HG02588 (cell line): ENCODE measurements at regions not wholly inside any gene's neighbourhood (a gene's known extent, or its start where the extent isn't known, plus 50 kb on each side); places are given as distances from the start of the nearest gene placed in this dataset.
"Not testable (repeated sequence)": the region's sequence is repeated elsewhere in the genome, so short reads cannot be mapped to it uniquely, and the experiment has no call there.

Experiments used
- ATAC-seq: cut with Tn5 transposase; IDR thresholded peaks from one replicate; pipeline ENCODE4 v1.9.1; 2021; ENCODE audit warnings: mild to moderate bottlenecking, moderate library complexity; ENCODE audit not compliant: unreplicated experiment

DNA sequence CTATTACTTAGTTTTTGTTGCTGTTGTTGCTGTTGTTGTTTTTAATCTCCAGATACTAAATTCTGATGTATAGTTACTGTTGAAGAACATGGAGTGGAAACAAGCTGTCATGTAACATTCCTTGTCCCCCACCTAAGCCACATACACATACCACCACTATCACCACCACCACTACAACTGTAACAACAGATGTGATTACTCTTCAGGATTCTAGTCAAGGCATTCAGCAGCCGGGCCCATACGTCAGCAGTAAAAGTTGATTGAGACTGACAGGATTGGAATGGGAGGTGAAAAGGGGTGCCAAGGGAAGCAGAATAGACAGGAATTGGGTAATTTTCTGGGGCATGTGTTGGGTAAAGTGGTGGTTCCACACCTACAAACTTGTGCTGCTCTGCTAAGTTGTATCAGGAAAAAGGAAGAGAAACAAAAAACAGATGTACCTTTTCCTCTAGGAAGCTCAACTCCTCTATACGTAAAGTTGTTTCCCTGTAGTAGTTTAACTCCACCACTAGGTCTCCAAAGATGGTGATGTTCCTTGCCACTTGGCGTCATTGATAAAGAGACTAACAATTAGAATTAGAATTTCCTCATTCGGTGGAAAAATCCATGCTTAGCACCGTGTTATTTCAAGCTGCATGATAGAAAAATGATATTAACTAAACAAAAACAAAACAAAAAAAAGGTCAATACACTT is 138.6 kb downstream of the ARRDC3 start:
- no peak for ATAC-seq

DNA sequence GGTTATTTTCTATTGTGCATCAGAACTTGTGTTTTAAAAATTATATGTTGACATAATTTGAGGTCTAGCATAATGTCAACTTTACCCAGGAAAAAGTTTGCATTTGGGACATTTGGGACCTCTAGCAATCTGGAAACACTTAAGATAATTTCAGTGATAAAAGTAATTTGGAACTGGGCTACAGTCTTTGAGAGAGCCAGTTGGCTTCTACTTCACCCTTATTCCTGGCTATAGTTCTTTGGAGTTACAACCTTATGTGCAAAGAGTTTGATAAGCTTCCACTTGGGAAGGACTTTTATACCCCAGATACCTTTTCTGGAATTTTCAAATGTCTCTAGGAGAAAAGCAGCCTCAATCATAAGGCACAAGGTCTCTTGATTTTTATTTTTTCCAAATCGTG is 139.3 kb downstream of the ARRDC3 start:
- no peak for ATAC-seq

DNA sequence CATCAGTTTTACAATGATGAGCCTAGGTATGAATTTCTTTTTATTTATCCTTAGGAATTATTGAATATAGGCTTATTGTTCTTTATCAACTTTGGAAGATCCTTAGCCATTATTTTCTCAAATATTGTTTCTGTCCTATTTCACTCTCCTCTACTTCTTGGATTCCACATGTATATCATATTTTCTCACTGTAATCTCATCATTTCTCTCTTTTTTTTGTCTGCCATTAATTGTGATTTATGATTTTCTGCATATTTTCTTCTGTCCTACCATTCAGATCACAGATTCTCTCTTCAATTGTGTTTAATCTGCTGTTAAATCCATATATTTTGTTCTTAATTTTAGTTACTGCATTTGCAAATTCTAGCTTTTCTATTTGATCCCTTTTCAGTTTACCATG is 139.8 kb downstream of the ARRDC3 start:
- ATAC-seq: no peak

DNA sequence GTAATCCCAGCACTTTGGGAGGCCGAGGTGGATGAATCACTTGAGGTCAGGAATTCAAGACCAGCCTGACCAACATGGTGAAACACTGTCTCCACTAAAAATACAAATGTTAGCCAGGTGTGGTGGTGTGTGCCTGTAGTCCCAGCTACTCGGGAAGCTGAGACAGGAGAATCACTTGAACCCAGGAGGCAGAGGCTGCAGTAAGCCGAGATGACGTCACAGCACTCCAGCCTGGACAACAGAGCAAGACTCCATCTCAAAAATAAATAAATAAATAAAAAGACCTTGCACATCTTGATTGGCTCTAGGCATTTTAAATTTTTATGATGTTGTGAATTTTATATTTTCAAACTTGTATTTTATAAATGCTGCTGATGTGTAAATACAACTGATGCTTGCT is 141.7 kb downstream of the ARRDC3 start:
- ATAC-seq: not testable (repeated sequence)

DNA sequence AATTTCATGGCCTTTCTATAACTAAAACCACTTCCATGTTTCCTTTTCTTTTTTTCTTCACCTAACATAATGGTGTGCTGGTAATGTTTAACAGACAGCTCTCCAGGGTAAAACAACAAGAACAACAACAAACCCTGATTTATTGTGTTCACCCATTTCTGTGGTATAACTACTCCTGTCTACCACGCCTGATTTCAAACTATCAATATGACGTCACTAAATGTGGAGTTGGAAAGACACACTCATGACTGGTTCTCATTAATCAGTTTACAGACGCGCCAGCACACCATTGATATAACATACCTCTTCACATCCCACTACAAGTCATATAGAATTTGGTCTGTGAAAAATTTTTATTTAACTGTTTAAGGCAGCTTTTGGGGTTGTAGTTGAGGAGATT is 142.9 kb downstream of the ARRDC3 start:
- no peak for ATAC-seq

DNA sequence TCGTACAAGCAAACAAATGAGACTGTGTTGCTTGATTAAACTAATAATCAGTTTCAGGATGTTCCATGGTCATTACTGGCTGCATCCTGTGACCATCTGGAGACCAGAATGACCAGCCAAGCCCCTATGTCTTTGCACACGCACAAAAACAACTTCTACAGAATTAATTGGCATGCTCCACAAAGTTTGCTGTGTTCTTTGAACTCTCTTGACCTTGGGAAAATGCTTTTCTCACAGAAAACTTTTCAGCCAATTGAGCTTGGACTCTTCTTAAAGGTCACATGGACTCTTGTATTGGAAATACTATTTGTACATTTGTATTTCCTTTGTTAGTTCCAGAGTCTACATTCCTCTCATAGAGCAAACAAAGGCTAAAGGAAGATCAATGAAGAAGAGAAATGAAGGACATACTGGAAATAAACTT is 147.8 kb downstream of the ARRDC3 start:
- no peak for ATAC-seq

DNA sequence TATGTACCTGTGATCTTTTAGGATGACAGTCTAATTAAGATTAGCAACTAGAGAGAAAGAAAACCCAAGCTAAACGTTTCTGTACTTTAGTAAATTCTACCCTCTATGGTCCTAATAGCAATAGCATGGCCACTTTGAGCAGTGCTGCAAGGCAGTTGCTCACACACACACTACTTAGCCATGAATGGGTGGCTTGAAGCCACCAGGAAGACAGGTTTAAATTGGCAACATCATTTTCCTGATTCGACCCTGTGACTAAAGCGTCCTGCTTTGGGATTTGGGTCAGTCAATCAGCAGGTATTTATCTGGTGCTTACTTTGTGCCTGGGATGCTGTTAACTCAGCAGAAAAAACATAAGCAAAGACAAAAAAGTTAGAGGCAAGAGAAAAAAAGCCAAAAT is 150.6 kb downstream of the ARRDC3 start:
- ATAC-seq: no peak

DNA sequence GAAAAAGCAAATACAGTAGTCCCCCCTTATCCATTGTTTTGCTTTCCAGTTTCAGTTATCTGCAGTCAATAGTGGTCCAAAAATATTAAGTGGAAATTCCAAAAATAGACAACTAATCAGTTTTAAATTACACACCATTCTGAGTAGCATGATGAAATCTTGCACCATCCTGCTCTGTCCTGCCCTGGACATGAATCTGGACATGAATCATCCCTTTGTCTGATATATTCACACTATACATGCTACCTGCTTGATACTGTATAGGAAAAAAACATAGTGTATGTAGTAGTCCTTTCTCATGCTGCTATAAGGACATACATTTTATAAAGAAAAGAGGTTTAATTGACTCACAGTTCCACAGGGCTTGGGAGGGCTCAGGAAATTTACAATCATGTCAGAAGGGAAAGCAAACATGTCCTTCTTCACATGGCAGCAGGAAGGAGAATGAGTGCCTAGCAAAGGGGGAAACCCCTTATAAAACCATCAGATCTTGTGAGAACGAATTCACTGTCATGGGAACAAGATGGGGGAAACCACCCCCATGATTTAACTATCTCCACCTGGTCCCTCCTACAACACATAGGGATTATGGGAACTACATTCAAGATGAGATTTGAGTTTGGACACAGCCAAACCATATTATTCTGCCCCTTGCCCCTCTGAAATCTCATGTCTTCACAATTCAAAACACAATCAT is 153.9 kb downstream of the ARRDC3 start:
- ATAC-seq: no peak

DNA sequence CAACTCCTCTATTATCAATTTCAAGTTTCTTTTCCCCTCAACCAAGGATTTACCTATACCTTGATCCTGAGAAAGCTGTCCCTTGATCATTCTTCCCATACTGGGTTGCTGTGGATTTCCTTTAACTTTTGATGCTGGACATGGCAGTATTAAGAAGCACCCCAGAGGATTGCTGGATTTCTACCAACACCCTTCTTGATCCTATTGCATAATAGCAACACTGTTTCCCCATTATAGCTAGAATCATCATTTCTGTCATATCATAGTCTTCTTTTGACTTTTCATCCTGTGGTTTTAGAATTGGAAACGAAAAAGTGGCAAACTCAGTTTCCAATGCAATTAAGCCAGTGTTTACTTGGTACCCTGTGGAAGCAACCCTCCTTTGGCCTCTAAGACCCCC is 154.9 kb downstream of the ARRDC3 start:
- ATAC-seq: no peak

DNA sequence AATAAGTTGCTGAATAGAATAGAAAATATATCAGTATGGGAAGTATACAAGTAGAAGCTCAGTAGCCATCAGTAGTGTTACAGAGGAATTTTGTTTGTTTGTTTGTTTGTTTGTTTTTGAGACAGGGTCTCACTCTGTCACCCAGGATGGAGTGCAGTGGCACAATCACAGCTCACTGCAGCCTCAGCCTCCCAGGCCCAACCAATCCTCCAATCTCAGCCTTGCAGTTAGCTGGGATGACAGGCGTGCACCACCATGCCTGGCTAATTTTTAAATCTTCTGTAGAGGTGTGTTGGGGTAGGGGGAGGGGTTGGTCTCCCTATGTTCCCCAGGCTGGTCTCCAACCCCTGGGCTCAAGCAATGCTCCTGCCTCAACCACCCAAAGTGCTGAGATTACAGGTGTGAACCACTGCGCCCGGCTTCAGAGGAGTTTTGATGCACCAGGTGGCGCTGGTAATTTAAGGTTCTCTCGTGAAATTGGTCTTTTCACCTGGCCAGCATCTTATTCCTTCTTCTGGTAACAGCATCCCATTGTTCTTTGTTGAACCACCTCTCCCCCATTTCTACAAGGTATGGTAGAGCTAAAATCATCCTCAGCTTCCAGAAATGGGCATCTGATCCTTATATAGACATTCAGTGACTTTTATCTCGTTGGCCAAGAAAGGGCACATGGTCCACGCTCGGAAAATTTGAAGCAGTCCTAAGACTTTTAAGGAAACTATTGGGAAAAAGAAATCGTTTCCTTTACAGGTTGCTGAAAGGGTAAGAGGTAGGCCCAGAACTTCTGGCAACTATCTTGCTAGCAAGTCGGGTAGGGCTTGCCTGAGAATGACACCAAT is 157.1 kb downstream of the ARRDC3 start:
- peak; percentile 69 for ATAC-seq

DNA sequence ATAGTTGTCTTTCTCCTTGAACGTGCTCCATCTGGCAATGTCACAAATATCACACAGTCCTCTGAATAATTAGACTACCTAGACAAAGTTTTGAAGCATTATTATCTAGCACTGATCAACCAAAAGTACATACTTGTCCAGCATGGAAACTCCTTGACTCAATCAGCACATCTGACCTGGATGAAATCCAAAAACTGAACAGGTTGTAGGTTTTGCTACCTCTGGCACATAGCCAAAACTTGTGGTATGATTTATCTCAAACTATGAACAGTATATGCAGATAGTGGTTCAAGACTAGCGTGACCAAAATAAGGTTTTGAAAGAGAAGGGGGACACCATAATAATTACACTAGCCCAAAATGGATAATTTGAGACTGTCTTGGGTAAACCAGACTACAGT is 158.1 kb downstream of the ARRDC3 start:
- no peak for ATAC-seq

DNA sequence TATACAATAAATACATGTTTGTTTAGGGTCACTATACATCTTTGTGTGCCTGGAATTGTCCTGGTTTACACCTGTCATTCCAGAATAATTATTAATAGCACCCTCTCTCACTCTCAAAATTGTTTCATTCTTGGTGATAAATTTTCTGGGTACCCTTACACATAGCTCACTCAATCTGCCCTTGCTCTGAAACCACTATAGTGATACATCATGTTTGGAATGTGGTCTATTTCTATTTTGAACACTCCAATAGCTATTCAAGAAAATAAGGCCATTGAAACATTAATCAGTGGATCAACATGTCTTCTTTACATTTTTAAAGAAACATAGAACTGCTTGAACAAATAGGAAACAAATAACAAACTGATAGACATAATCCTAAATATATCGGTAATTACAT is 158.7 kb downstream of the ARRDC3 start:
- ATAC-seq: no peak

DNA sequence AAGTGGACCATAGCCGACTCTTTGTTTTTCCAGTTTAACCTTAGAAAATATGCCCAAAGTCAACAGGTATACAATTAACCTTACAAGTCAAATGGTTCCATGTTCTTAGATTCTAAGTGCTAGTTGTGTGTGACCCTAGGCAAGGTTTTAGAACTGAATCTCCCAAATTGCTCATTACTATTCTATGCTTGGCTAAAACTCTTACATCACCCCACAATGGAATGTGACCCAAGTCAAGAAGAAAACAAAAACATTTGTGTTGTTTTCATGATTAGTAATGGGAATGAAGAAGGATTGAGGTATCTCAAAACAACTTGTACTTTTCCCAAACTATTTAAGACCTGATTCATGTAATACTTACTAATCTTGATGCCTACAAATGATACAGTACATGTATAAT is 159.2 kb downstream of the ARRDC3 start:
- ATAC-seq: no peak

DNA sequence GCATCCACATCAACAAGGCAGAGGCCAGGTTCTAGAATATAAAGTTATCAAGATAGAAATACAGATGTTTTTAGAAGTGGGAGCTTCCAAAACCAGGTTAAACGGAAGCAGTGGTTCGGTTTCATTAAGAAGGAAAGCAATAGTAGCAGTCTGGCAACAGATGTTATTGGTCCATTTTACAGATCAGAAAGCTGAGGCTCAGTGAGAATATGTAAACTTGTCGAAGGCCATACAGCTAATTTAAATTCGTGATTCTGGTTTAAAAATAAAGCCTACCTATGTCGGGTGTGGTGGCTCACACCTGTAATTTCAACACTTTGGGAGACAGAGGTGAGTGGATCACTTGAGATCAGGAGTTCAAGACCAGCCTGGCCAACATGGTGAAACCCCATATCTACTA is 160.6 kb downstream of the ARRDC3 start:
- no peak for ATAC-seq

DNA sequence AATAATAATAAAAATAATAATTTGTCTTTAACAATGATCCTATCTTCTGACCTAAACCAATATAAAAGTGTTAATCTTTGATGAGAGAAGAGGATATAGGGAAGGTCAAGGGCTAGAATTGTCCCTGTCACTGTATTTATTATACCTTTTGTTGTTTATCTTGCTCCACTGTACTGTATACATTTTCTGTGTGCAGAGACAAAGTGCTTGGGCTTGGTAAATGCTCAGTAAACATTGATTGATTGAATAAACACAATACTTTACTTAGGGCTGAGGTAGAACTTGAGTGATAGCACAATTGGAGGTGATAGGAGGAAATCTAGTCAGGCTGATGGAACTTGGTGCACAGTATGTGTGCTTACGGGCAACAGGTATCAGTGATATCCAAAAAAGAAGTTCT is 161.2 kb downstream of the ARRDC3 start:
- no peak for ATAC-seq

DNA sequence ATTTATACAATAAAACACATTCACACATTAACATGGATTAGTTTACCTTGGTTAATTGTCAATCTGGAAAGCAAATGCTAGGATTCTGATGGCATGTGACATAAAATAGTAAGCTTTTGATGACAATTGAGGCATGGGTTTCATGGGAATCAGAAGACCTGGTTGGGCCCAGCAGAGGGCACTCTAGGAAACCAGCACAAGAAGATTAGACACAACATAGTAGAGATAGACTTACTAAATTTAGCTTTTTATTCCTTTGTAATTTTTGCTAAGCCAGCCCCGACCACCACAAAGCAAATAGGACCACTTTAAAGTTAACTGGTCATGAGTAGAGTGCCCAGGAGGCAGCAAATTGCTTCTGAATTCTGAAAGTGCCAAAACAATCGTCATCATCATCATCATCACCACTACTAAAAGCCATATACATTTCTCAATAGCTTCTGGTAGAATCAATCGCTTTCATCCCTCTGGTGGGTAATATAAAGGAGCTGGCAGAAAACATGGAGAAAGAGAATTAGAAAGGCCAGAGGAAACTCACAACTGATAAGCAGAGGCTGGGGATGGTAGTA is 163.2 kb downstream of the ARRDC3 start:
- ATAC-seq: no peak

DNA sequence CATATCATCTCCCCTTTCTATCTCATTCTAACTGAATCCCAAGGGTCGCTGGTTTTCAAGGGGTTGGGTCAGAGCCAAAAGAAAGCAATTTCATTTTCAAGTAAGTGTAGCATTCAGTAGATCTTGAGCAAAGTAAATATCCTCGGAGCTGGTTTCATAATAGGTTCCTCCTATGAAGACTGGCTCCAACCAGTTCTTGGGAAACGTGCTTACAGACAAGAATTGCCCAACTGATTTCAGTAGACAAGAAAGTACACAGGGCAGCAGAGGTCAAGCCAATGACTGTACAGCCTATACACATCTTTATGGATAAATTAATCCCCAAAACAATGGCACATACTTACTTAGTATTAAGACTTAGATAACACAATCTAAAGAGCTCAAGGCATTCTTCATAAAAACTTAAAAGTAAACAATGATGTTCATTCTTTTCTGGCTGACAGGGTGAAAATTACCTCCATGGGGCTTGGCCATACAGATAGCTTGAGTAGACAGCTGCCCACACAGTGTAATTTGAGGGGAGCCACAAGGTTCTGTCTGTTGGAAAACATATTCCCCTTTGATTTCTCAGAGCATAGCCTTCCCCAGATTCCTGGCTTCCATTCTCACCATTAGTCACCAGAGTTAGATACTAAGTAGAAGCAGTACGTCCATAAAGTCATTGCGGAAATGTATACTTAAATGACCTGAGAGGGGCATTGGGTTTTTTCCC is 163.9 kb downstream of the ARRDC3 start:
- ATAC-seq: no peak

DNA sequence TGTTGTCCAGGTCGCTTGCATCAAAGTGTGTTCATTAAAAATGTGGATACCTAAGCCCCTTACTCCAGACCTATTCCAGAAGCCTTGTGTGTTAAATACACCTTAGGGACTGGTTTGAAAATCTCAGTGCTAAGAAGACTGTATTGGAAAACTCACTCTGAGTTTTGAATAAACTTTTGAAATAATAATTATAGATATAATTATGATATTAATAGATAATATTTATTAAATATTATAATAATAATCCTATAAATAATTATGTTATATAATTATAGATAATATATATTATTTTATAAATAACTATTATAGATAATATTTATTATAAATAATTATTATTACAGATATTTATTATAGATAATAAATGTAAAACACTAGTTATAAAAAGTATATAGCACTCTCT is 165.3 kb downstream of the ARRDC3 start:
- ATAC-seq: no peak

DNA sequence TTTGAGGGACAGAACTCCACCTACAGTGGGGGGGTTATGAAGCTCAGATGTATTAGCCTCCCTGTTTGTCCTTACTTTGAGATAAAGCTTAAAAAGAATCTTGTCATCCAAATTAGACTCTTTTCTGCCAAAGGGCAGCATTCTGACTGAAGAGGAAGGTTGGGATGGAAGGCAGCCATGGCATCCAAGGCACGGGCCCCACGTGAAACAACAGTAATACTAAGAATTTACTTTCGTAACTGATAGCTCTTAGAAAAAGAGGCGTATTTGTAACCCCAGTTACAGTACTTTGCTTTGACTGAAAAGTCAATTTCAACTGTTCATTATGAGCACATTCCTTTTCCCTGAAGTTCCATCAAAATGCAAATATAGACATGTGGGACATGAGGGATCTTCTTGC is 168.5 kb downstream of the ARRDC3 start:
- no peak for ATAC-seq
